ENCODE measurements at regions not wholly inside any gene's neighbourhood (a gene's known extent, or its start where the extent isn't known, plus 50 kb on each side); places are given as distances from the start of the nearest gene placed in this dataset.

- TF ChIP-seq BACH2 (CRISPR knock-in tag; IDR thresholded peaks at IDR 0.05; ENCODE audit: borderline replicate concordance) = no peak
- no peak for TF ChIP-seq ZFP3 (CRISPR knock-in tag; IDR thresholded peaks at IDR 0.05)
- ATAC-seq = no peak
These were observed 62.8 kb upstream of the CDH6 start for GRCh38 chr5:31130676-31131075.

- ATAC-seq = no peak
- no peak for TF ChIP-seq ZNF8 (CRISPR knock-in tag; IDR thresholded peaks at IDR 0.05)
- no peak for TF ChIP-seq CSRNP3 (CRISPR knock-in tag; IDR thresholded peaks at IDR 0.05)
- no peak for TF ChIP-seq SNAI2 (CRISPR knock-in tag; IDR thresholded peaks at IDR 0.05)
- TF ChIP-seq TOX (CRISPR knock-in tag; IDR thresholded peaks at IDR 0.05; ENCODE audit: borderline replicate concordance) = no peak
- TF ChIP-seq CSDC2 (CRISPR knock-in tag; IDR thresholded peaks at IDR 0.05) = no peak
- no peak for TF ChIP-seq ZNF565 (CRISPR knock-in tag; conservative IDR thresholded peaks at IDR 0.05; ENCODE audit: low read depth)
- TF ChIP-seq BACH2 (CRISPR knock-in tag; IDR thresholded peaks at IDR 0.05; ENCODE audit: borderline replicate concordance) = no peak
- TF ChIP-seq PATZ1 (CRISPR knock-in tag; IDR thresholded peaks at IDR 0.05; ENCODE audit: borderline replicate concordance) = no peak
- no peak for TF ChIP-seq ESRRG (CRISPR knock-in tag; IDR thresholded peaks at IDR 0.05)
- TF ChIP-seq OSR1 (CRISPR knock-in tag; IDR thresholded peaks at IDR 0.05) = no peak
- TF ChIP-seq TSHZ2 (CRISPR knock-in tag; IDR thresholded peaks at IDR 0.05) = no peak
- TF ChIP-seq RARB (CRISPR knock-in tag; IDR thresholded peaks at IDR 0.05) = no peak
- TF ChIP-seq TCF4 (CRISPR knock-in tag; IDR thresholded peaks at IDR 0.05; ENCODE audit: borderline replicate concordance) = no peak
- no peak for TF ChIP-seq ISL1 (CRISPR knock-in tag; IDR thresholded peaks at IDR 0.05)
These were observed 68.7 kb upstream of the CDH6 start for GRCh38 chr5:31124651-31125305.

- no peak for ATAC-seq
- TF ChIP-seq OSR1 (CRISPR knock-in tag; IDR thresholded peaks at IDR 0.05) (no peak), CREB5 (CRISPR knock-in tag; IDR thresholded peaks at IDR 0.05; ENCODE audit: low read depth) (no peak), PATZ1 (CRISPR knock-in tag; IDR thresholded peaks at IDR 0.05; ENCODE audit: borderline replicate concordance) (no peak), ZFP30 (CRISPR knock-in tag; IDR thresholded peaks at IDR 0.05) (no peak), ISL1 (CRISPR knock-in tag; IDR thresholded peaks at IDR 0.05) (no peak), GLIS3 (CRISPR knock-in tag; IDR thresholded peaks at IDR 0.05) (no peak)
These were observed 69.5 kb upstream of the CDH6 start for GRCh38 chr5:31124026-31124425.

All from SK-N-SH treated with all-trans-retinoic acid at 6 μM for 48 hours (cell line).